ENCODE measurements at regions not wholly inside any gene's neighbourhood (a gene's known extent, or its start where the extent isn't known, plus 50 kb on each side); places are given as distances from the start of the nearest gene placed in this dataset.

DNA sequence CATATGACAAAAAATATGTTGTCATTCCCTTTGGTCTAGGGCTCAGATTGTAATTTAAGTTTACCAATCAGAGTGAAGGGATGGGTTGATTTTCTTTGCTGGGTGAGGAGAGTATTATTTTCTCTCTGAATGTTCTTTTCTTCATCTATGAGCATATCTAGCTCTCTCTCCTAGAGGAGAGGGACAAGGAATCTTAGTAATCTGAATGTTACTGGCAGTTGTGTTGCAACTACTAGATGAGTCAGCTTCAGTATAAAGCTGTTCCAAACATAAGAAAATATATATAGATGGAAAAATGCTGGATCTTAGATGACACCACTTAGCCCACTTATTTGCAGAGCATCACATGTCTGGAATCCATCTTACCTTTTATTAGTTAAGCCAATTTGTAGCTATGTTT lies 259.3 kb downstream of the TUSC1 start:
- TF ChIP-seq FOXK2 (IDR thresholded peaks at IDR 0.05) (no peak), HDGF (IDR thresholded peaks at IDR 0.05; ENCODE audit: borderline replicate concordance) (no peak), LEF1 (IDR thresholded peaks at IDR 0.05; ENCODE audit: borderline replicate concordance) (no peak), SUZ12 (IDR thresholded peaks at IDR 0.05) (no peak), SP1 (IDR thresholded peaks at IDR 0.05) (no peak), BHLHE40 (IDR thresholded peaks at IDR 0.05; ENCODE audit: borderline replicate concordance) (no peak), FOXA1 (IDR thresholded peaks at IDR 0.05) (no peak), TARDBP (IDR thresholded peaks at IDR 0.05) (no peak)
- TF ChIP-seq, protein P1, sequence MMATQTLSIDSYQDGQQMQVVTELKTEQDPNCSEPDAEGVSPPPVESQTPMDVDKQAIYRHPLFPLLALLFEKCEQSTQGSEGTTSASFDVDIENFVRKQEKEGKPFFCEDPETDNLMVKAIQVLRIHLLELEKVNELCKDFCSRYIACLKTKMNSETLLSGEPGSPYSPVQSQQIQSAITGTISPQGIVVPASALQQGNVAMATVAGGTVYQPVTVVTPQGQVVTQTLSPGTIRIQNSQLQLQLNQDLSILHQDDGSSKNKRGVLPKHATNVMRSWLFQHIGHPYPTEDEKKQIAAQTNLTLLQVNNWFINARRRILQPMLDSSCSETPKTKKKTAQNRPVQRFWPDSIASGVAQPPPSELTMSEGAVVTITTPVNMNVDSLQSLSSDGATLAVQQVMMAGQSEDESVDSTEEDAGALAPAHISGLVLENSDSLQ (IDR thresholded peaks at IDR 0.05), result no peak

All from HEK293T (cell line).